ENCODE measurements at regions not wholly inside any gene's neighbourhood (a gene's known extent, or its start where the extent isn't known, plus 50 kb on each side); places are given as distances from the start of the nearest gene placed in this dataset.

- TF ChIP-seq POLR2A (IDR thresholded peaks at IDR 0.05) = peak in 1 of 4 donors; percentile 33
- no peak for TF ChIP-seq CTCF (IDR thresholded peaks at IDR 0.05)
- peak overlapping the region in 1 of 4 donors; percentile 32 for H3K27ac ChIP-seq
These were observed 198.3 kb upstream of the SAMSN1 start for GRCh38 chr21:14744368-14744767.

GRCh38 chr21:14742119-14742518 lies 196.0 kb upstream of the SAMSN1 start:
- Histone ChIP-seq H3K36me3 (no peaks in the 10 kb centered on the region), H3K4me3 (no peak overlapping the region), H3K9me3 (peaks cover 0 to 6% (median 0%) of the 10 kb centered on the region in 4 donors), H3K27ac (no peak overlapping the region), H3K27me3 (no peaks in the 10 kb centered on the region), H3K4me1 (peaks cover 0 to 5% (median 0%) of the 10 kb centered on the region in 4 donors)
- 80 to 86% methylated on average over 2 of the region's 2 CpGs for WGBS, 2 donors
- no peak for TF ChIP-seq CTCF (IDR thresholded peaks at IDR 0.05)
- TF ChIP-seq POLR2AphosphoS5 (IDR thresholded peaks at IDR 0.05) = no peak
- TF ChIP-seq EP300 (IDR thresholded peaks at IDR 0.05) = no peak
- no peak for TF ChIP-seq POLR2A (IDR thresholded peaks at IDR 0.05)
- ATAC-seq (ENCODE audit: low FRiP score in 2 of 2) = no peak
- DNase-seq = no peak

More at GRCh38 chr21:14744368-14744767, 198.3 kb upstream of the SAMSN1 start:
- DNase-seq = no peak
- Histone ChIP-seq H3K4me3 (no peak overlapping the region), H3K27me3 (no peaks in the 10 kb centered on the region), H3K4me1 (no peaks in the 10 kb centered on the region), H3K9me3 (peaks cover 0 to 6% (median 0%) of the 10 kb centered on the region in 4 donors), H3K36me3 (no peaks in the 10 kb centered on the region)
- 84 to 100% methylated on average over 1 of the region's 1 CpG for whole genome bisulfite sequencing, 2 donors
- ATAC-seq (ENCODE audit: low FRiP score in 2 of 2) = peak in 1 of 2 donors; percentile 42

GRCh38 chr21:14741256-14741655 lies 195.1 kb upstream of the SAMSN1 start:
- ATAC-seq (ENCODE audit: low FRiP score in 2 of 2) (no peak), DNase-seq (peak in 1 of 2 donors; percentile 53)
- no peak for TF ChIP-seq POLR2AphosphoS5 (IDR thresholded peaks at IDR 0.05)
- TF ChIP-seq CTCF (IDR thresholded peaks at IDR 0.05) = no peak
- TF ChIP-seq POLR2A (IDR thresholded peaks at IDR 0.05) = no peak
- TF ChIP-seq EP300 (IDR thresholded peaks at IDR 0.05) = no peak
- Histone ChIP-seq H3K36me3 (no peaks in the 10 kb centered on the region), H3K4me1 (peaks cover 0 to 5% (median 0%) of the 10 kb centered on the region in 4 donors), H3K27ac (no peak overlapping the region), H3K4me3 (no peak overlapping the region), H3K9me3 (peaks cover 0 to 6% (median 0%) of the 10 kb centered on the region in 4 donors), H3K27me3 (no peaks in the 10 kb centered on the region)
- WGBS, 2 donors = 50 to 65% methylated on average over 1 of the region's 1 CpG

- H3K36me3 ChIP-seq = no peaks in the 10 kb centered on the region
- ATAC-seq (ENCODE audit: low FRiP score in 2 of 2) (no peak), DNase-seq (no peak)
- no peak for TF ChIP-seq POLR2AphosphoS5 (IDR thresholded peaks at IDR 0.05)
- TF ChIP-seq CTCF (IDR thresholded peaks at IDR 0.05) = no peak
- no peak for TF ChIP-seq EP300 (IDR thresholded peaks at IDR 0.05)
- no peak for TF ChIP-seq POLR2A (IDR thresholded peaks at IDR 0.05)
- H3K4me1 ChIP-seq = peaks cover 0 to 5% (median 0%) of the 10 kb centered on the region in 4 donors
- no peak overlapping the region for H3K4me3 ChIP-seq
- H3K9me3 ChIP-seq = peaks cover 0 to 6% (median 0%) of the 10 kb centered on the region in 4 donors
- 46 to 50% methylated on average over 1 of the region's 1 CpG for WGBS, 2 donors
- no peaks in the 10 kb centered on the region for H3K27me3 ChIP-seq
- H3K27ac ChIP-seq = no peak overlapping the region
These were observed 194.6 kb upstream of the SAMSN1 start for GRCh38 chr21:14740692-14741091.

GRCh38 chr21:14740116-14740515 lies 194.0 kb upstream of the SAMSN1 start:
- Histone ChIP-seq H3K4me1 (peaks cover 0 to 5% (median 0%) of the 10 kb centered on the region in 4 donors), H3K36me3 (no peaks in the 10 kb centered on the region), H3K4me3 (no peak overlapping the region), H3K9me3 (peaks cover 0 to 6% (median 0%) of the 10 kb centered on the region in 4 donors), H3K27me3 (no peaks in the 10 kb centered on the region), H3K27ac (no peak overlapping the region)
- WGBS, 2 donors = 92% methylated on average over 3 of the region's 3 CpGs
- DNase-seq (no peak), ATAC-seq (ENCODE audit: low FRiP score in 2 of 2) (no peak)
- TF ChIP-seq POLR2AphosphoS5 (IDR thresholded peaks at IDR 0.05) (no peak), CTCF (IDR thresholded peaks at IDR 0.05) (no peak)
